Lung (tissue), 11 donors: ENCODE measurements at regions not wholly inside any gene's neighbourhood (a gene's known extent, or its start where the extent isn't known, plus 50 kb on each side); places are given as distances from the start of the nearest gene placed in this dataset.

Experiments
- ATAC-seq: fragments of 200-7000 bp; cut with Tn5 transposase; one replicate; pipeline ENCODE4 v1.9.1; 2020; ENCODE audit warnings: moderate number of reproducible peaks; ENCODE audit not compliant: insufficient read depth, low FRiP score
- DNase-seq, 3 donors: peaks; one replicate each; pipeline ENCODE4 v3.0.0-alpha.2; 2013 to 2017
- H3K27ac ChIP-seq, 2 donors: one replicate each; pipeline ENCODE4 v1.5.1; 2013; ENCODE audit warnings: mild to moderate bottlenecking in 2 of 2, moderate library complexity in 2 of 2, control low read depth in 1 of 2, inconsistent platforms in 1 of 2, low read depth in 1 of 2, low read length in 1 of 2
- H3K27me3 ChIP-seq, 3 donors: one replicate each; pipeline ENCODE4 v1.5.1; 2013; ENCODE audit warnings: low read length in 2 of 3; ENCODE audit not compliant: control insufficient read depth in 3 of 3, insufficient read depth in 3 of 3
- H3K36me3 ChIP-seq, 4 donors: one replicate each; pipeline ENCODE4 v1.5.1; 2013; ENCODE audit warnings: low read length in 4 of 4, mild to moderate bottlenecking in 1 of 4, moderate library complexity in 1 of 4; ENCODE audit not compliant: control insufficient read depth in 4 of 4, insufficient read depth in 4 of 4
- H3K4me1 ChIP-seq, 5 donors: one replicate each; pipeline ENCODE4 v1.5.1; 2013; ENCODE audit warnings: low read length in 5 of 5, mild to moderate bottlenecking in 2 of 5, moderate library complexity in 1 of 5; ENCODE audit not compliant: control insufficient read depth in 5 of 5, insufficient read depth in 5 of 5
- H3K4me3 ChIP-seq: one replicate; pipeline ENCODE4 v1.5.1; 2013; ENCODE audit warnings: mild to moderate bottlenecking, control low read depth, moderate library complexity
- H3K9ac ChIP-seq, 2 donors: one replicate each; pipeline ENCODE4 v1.5.1; 2013; ENCODE audit warnings: low read length in 2 of 2, control low read depth in 1 of 2; ENCODE audit not compliant: insufficient read depth in 1 of 2
- H3K9me3 ChIP-seq, 4 donors: one replicate each; pipeline ENCODE4 v1.5.1; 2013; ENCODE audit warnings: low read length in 3 of 4, mild to moderate bottlenecking in 1 of 4, moderate library complexity in 1 of 4; ENCODE audit not compliant: control insufficient read depth in 4 of 4, insufficient read depth in 3 of 4
- CTCF ChIP-seq: IDR thresholded peaks from 2 replicates; pipeline ENCODE4 v1.5.1; 2012; ENCODE audit warnings: mild to moderate bottlenecking; ENCODE audit errors: control extremely low read depth, extremely low read depth
- WGBS, 2 donors: extraction: QIAGEN DNeasy Blood & Tissue Kit; methylation state at CpG; one replicate each; pipeline ENCODE4 v1.1.7; 2013; 5-methylcytosine and 5-hydroxymethylcytosine counted together
- donor health status: control.
- donor health status: control.
- donor health status: Bipolar disorder and iron deficiency.
- donor health status: healthy.
- donor health status: DM: yes; HTN: yes; CAD: no.

DNA sequence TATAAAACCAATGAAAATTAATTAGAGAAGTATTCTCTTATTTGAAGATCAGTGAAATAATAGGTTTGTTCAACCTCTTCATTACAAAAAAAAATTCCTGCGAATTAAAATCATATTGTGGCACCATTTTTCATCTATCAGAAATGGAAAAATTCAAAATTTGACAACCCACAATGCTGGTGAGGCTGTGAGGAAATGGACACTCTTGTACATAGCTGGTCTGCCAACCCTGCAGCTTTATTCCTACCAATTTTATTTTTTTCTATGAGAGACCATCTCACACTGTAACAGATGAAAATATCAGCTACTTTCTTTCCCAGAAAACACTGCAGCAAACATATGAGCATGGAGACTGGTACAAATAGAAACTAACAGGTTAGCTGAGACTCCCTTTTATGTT lies 208.8 kb upstream of the SEMA3E start:
- ATAC-seq = no peak
- no peak for TF ChIP-seq CTCF

GRCh38 chr7:83856094-83856493 lies 207.2 kb upstream of the SEMA3E start:
- Histone ChIP-seq H3K27me3 (no peaks in the 10 kb centered on the region), H3K27ac (no peak overlapping the region), H3K4me1 (no peaks in the 10 kb centered on the region), H3K9me3 (no peaks in the 10 kb centered on the region), H3K9ac (no peak overlapping the region), H3K36me3 (no peaks in the 10 kb centered on the region), H3K4me3 (no peak overlapping the region)
- TF ChIP-seq CTCF = no peak
- ATAC-seq = no peak
- no peak for DNase-seq
- WGBS, 2 donors = 93 to 94% methylated on average over 5 of the region's 5 CpGs

More for the DNA sequence above, 208.8 kb upstream of the SEMA3E start:
- Histone ChIP-seq H3K9me3 (no peaks in the 10 kb centered on the region), H3K27me3 (no peaks in the 10 kb centered on the region), H3K4me3 (no peak overlapping the region), H3K27ac (no peak overlapping the region), H3K4me1 (no peaks in the 10 kb centered on the region), H3K9ac (no peak overlapping the region), H3K36me3 (no peaks in the 10 kb centered on the region)
- 67 to 74% methylated on average over 1 of the region's 1 CpG for WGBS, 2 donors
- no peak for DNase-seq

- TF ChIP-seq CTCF = no peak
- Histone ChIP-seq H3K4me1 (no peaks in the 10 kb centered on the region), H3K27me3 (no peaks in the 10 kb centered on the region), H3K27ac (no peak overlapping the region), H3K36me3 (no peaks in the 10 kb centered on the region), H3K9me3 (no peaks in the 10 kb centered on the region), H3K4me3 (no peak overlapping the region), H3K9ac (no peak overlapping the region)
- ATAC-seq (no peak), DNase-seq (no peak)
- 51 to 63% methylated on average over 2 of the region's 2 CpGs for WGBS, 2 donors
Observed at GRCh38 chr7:83852136-83852535, 203.2 kb upstream of the SEMA3E start.

- no peak overlapping the region for H3K9ac ChIP-seq
- TF ChIP-seq CTCF = no peak
- H3K27me3 ChIP-seq = no peaks in the 10 kb centered on the region
- H3K27ac ChIP-seq = no peak overlapping the region
- H3K4me1 ChIP-seq = no peaks in the 10 kb centered on the region
- no peaks in the 10 kb centered on the region for H3K9me3 ChIP-seq
- 68% methylated on average over 1 of the region's 1 CpG for WGBS, 2 donors
- DNase-seq = no peak
- no peak for ATAC-seq
- H3K36me3 ChIP-seq = no peaks in the 10 kb centered on the region
- H3K4me3 ChIP-seq = no peak overlapping the region
Observed at GRCh38 chr7:83851551-83851950, 202.6 kb upstream of the SEMA3E start.
